Stimulated activated naive CD4-positive, alpha-beta T cell treated with Interleukin-2 at 50 U/mL for 16 hours (primary cell): ENCODE measurements at regions not wholly inside any gene's neighbourhood (a gene's known extent, or its start where the extent isn't known, plus 50 kb on each side); places are given as distances from the start of the nearest gene placed in this dataset.
"Not testable (repeated sequence)": the region's sequence is repeated elsewhere in the genome, so short reads cannot be mapped to it uniquely, and the experiment has no call there.

Experiments used
- DNase-seq: peaks from one replicate; lab custom pipeline; 2025; lab: John Stamatoyannopoulos, UW

- no peak for DNase-seq
Observed at GRCh38 chr9:21695443-21695842, 107.0 kb upstream of the MTAP start.

DNA sequence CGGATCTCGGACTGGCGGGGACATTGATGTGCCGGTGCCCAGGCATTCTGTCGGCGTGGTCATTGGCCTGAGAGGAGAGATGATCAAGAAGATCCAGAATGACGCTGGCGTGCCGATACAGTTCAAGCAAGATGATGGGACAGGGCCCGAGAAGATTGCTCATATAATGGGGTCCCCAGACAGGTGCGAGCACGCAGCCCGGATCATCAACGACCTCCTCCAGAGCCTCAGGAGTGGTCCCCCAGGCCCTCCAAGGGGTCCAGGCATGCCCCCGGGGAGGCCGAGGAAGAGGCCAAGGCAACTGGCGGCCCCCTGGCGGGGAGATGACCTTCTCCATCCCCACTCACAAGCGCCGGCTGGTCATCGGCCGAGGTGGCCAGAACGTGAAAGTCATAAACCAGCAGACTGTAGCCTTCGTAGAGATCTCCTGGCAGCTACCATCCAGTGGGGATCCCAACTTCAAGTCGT lies 106.5 kb upstream of the MTAP start:
- DNase-seq, result no peak

GRCh38 chr9:21696411-21696871 lies 106.0 kb upstream of the MTAP start:
- no peak for DNase-seq

DNA sequence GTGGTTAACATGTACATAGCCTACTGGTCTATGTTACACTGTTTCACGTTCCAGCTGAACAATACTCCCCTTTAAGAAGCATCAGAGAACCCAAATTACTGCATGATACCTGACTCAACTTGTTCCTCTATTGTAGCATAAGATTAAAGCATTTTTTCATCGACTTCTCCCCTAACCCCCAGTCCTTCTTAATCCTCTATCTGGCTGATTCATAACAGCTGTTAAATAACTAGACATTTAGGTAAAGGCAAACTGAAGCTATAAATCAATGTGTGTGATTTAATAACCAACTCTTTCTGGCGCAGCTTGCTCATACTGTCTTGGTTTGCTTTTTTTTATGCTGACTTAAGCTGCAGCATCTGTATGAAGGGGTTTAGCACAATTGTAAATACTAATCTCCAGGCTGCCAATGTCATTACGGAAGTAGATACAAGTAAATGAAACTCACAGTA lies 94.2 kb upstream of the MTAP start:
- no peak for DNase-seq

DNA sequence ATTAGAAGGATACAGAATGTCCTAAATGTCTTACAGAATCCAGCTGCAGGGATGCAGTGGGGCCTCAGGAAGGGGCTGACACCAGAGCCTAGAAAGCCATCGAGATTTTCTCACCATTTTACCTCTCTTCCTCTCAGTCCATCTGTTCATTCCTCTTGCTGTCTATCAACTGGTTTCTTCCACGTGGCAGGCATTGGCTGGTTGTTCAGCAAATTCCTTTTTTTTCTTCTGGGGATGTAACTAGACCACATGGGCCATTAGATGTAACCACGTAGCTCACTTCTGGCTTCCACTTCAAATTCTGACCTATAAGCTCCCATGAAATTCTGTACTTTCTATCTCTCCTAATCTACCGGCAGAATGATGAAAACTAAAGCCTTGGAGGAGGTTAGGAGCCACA lies 93.6 kb upstream of the MTAP start:
- DNase-seq, result no peak

- peak; percentile 45 for DNase-seq
Observed at GRCh38 chr9:21709464-21710058, 92.9 kb upstream of the MTAP start.

- DNase-seq, result no peak
Observed at GRCh38 chr9:21710548-21711191, 91.8 kb upstream of the MTAP start.

- no peak for DNase-seq
Observed at GRCh38 chr9:21711504-21711903, 90.9 kb upstream of the MTAP start.

DNA sequence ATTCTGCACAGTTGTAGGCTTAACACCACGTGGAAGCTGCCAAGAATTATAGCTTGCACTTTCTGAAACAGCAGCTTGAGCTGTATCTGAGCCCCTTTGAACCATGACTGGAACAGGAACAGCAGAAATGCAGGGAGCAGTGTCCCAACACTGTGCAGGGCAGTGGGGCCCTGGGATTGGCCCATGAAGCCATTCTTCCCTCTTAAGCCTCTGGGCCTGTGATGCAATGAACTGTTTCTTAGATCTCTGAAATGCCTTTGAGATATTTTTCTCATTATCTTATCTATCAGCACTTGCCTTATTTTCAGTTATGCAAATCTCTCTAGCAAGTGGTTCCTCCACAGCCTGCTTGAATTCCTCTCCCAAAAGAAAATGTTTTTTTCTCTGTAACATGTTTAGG lies 87.0 kb upstream of the MTAP start:
- no peak for DNase-seq

DNA sequence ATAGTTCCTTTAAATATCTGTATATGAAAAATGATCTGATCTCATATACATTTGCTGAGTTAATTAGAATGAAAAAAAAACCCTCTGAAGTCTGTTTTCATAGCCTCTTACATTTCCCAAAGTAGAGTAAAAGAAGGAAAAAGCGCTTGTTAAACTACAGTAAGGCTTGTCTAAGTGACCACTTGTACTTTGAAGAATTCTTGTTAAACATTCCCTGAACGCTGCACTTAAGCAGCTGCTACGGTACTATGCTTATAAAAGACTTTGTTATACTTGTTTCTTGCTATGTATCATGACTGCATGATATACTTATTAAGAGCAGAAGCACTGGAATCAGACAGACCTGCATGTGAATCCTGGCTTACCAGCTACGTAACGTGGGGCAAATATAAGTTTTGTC lies 81.7 kb upstream of the MTAP start:
- no peak for DNase-seq

GRCh38 chr9:21727411-21727810 lies 75.0 kb upstream of the MTAP start:
- not testable (repeated sequence) for DNase-seq

DNA sequence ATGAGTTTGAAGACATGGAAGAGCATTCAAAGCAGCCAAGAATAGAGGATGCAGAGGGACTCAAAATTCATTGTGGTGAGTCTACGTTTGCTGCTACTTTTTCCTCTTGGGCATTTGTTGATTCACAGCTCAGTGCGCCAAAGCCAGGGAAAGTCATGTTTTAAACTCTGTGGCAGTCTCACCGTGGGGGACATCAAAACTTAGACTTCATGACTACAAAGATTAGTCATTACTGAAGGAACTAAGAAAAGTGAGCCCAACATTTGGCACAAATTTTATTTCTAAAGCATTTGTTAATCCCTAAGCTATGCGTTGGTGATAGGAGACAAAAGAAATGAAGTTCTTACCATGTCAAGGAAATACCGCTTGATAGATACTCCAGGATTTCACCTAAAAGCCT lies 73.7 kb upstream of the MTAP start:
- no peak for DNase-seq

GRCh38 chr9:21729648-21730047 lies 72.8 kb upstream of the MTAP start:
- no peak for DNase-seq

DNA sequence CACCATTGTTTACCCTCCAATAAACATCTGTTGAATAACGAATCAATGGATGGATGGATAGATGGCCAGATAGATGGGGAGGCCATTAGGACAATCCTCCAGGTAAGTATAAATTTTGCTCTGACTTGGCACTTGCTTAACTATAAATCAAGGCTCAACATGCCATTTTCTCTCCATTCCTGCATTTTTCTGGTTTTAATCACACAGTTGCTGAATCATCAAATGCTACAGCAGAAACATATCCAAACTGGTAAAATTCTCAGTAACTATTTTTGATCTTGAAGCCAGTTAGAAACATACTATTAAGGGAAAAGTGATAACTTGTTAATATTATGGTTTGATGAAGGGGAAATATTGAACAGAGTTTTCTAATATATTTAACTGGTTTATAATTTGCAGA lies 71.5 kb upstream of the MTAP start:
- DNase-seq, result no peak

- DNase-seq, result no peak
Observed at GRCh38 chr9:21741151-21741550, 61.3 kb upstream of the MTAP start.

- DNase-seq, result no peak
Observed at GRCh38 chr9:21744320-21744719, 58.1 kb upstream of the MTAP start.

GRCh38 chr9:21744841-21745240 lies 57.6 kb upstream of the MTAP start:
- DNase-seq, result no peak

- no peak for DNase-seq
Observed at GRCh38 chr9:21746550-21746949, 55.9 kb upstream of the MTAP start.

GRCh38 chr9:21747175-21747574 lies 55.3 kb upstream of the MTAP start:
- no peak for DNase-seq

DNA sequence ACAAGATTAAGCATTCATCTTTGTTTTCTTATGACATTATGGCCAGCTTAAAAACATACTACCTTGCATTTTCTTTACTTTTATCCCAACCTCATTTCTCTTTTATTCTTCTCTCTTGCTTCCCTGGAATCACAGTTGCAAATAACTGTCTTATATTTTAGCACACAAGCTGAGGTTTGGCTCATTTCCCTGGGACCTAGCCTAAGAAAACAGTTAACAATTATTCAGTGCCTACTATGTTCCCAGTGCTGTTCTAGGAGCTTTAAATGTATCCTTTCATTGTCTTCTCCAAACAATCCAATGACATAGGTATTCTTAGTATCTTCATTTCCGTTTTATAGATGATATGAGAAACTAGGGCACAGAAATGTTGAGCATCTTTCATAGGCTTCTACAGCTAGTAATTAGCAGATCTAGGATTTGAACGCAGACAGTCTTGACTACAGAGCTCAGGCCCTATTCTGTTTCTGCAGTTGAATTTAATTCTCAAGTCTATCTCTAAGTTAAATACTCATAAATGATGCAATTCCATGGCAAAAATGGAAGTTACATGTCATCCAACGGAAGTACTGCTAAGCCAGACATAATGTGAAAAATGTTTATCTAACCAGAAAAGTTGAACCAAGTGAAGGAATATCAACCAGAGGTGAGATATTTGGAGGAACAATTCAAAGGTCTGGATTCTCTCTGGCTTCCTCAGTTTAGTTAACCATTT lies 52.3 kb upstream of the MTAP start:
- no peak for DNase-seq

DNA sequence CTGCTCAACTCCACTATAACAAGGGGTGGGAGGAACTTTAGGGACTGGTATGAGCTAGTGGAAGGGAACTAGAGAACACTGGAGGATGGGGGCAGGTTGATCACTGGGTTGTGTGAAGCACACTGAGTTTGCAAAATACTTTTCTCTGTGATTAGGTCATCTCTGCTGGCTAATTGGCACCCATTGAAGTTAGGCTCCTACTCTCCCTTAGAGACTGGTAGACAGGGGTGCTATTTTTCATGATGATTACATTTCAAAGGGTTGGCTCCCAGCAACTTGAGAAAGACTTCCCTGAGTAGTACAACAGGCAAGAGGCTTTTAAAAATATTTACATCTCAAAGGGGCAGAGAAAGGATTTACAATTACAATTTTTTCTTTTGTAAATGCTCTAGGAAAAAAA lies 50.4 kb upstream of the MTAP start:
- no peak for DNase-seq
